GM10266 (cell line): ENCODE measurements at regions not wholly inside any gene's neighbourhood (a gene's known extent, or its start where the extent isn't known, plus 50 kb on each side); places are given as distances from the start of the nearest gene placed in this dataset.

Experiments used
- DNase-seq: peaks from one replicate; pipeline ENCODE4 v3.0.0; 2012; ENCODE audit errors: extremely low spot score
- CTCF ChIP-seq: IDR thresholded peaks from 2 replicates; pipeline ENCODE4 v1.5.1; 2012; ENCODE audit warnings: mild to moderate bottlenecking, low read depth; ENCODE audit not compliant: control insufficient read depth, insufficient read depth; ENCODE audit errors: missing control alignments

GRCh38 chr7:21137640-21138039 is 290.2 kb upstream of the SP4 start:
- no peak for TF ChIP-seq CTCF
- no peak for DNase-seq

GRCh38 chr7:21140622-21141021 is 287.3 kb upstream of the SP4 start:
- TF ChIP-seq CTCF, result no peak
- DNase-seq, result no peak

DNA sequence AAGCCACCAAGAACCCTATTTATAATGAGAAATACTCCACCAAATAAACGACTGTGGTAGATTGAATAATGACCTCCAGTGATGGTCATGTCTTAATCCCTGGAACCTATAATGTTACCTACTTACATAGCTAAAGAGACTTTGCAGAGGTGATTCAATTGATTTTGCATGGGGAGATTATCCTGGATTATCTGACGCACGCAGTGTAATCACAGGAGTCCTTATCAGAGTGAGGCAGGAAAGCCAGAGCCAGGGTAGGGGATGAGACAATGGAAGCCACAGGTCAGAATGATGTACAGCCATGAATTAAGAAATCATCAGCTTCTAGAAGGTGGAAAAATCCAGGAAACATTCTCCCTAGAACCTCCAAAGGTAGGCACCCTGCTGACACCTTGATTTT is 286.4 kb upstream of the SP4 start:
- DNase-seq, result no peak
- no peak for TF ChIP-seq CTCF

- DNase-seq, result no peak
- no peak for TF ChIP-seq CTCF
These were observed 285.8 kb upstream of the SP4 start for GRCh38 chr7:21142081-21142480.

GRCh38 chr7:21146642-21147423 is 281.1 kb upstream of the SP4 start:
- no peak for TF ChIP-seq CTCF
- DNase-seq, result no peak

- no peak for TF ChIP-seq CTCF
- DNase-seq, result no peak
These were observed 278.1 kb upstream of the SP4 start for GRCh38 chr7:21149809-21150208.

DNA sequence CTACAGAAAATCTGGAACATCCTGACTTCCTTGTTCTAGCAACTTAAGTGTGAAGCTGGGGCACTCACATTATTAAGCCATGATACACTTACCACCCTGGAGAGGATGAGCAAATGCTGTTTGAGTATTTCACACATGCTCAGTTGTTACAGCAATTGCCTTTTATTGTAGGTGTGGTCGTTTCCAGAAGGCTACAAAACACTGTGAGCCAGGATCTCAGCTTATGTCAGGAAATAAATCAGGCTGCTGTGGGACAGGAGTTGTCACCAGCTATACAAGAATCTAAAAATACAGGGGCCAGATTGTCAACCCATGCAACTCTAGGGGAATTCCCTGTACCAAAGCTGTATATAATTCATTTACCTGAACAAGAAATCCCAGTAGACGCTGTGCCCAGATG is 273.3 kb upstream of the SP4 start:
- DNase-seq, result no peak
- TF ChIP-seq CTCF, result no peak
